HEK293 (cell line): ENCODE measurements at regions not wholly inside any gene's neighbourhood (a gene's known extent, or its start where the extent isn't known, plus 50 kb on each side); places are given as distances from the start of the nearest gene placed in this dataset.

ENCODE experiments used
- CTCF ChIA-PET: fragments of 350-600 bp; formaldehyde crosslinking; extraction: SDS; loops from one replicate; lab custom pipeline; 2021; ENCODE audit warnings: antibody characterized with exemption; lab: Yijun Ruan, JAX
- POLR2A ChIA-PET: fragments of 300-600 bp; formaldehyde crosslinking; extraction: SDS; loops from one replicate; lab custom pipeline; 2020; ENCODE audit warnings: antibody characterized with exemption, inconsistent platforms; lab: Yijun Ruan, JAX
- H3K27ac ChIP-seq: fragments of 200-500 bp; sonication (Bioruptor generic); 2 replicates; pipeline ENCODE4 v1.5.1; 2014; ENCODE audit warnings: low read depth, low read length, control low read depth, inconsistent platforms; ENCODE audit errors: extremely low read depth
- H3K36me3 ChIP-seq, 2 experiments: fragments of 200-500 bp in 1 of 2; sonication (Bioruptor generic) in 1 of 2; 1 replicate in 1 of 2; 2 replicates in 1 of 2; pipeline ENCODE4 v1.5.1; 2014 to 2017; ENCODE audit warnings: inconsistent platforms in 2 of 2, low read length in 2 of 2; ENCODE audit not compliant: control insufficient read depth in 2 of 2, insufficient read depth in 1 of 2
- H3K4me1 ChIP-seq: fragments of 200-500 bp; sonication (Bioruptor generic); 2 replicates; pipeline ENCODE4 v1.5.1; 2014; ENCODE audit warnings: mild to moderate bottlenecking, low read length, inconsistent platforms; ENCODE audit not compliant: control insufficient read depth, insufficient read depth
- H3K4me3 ChIP-seq: 2 replicates; pipeline ENCODE4 v1.5.1; 2011; ENCODE audit warnings: low read depth, mild to moderate bottlenecking, control low read depth, low read length, moderate library complexity
- H3K9me3 ChIP-seq: fragments of 200-500 bp; sonication (Bioruptor generic); 2 replicates; pipeline ENCODE4 v1.5.1; 2014; ENCODE audit warnings: low read depth, low read length, inconsistent platforms; ENCODE audit not compliant: control insufficient read depth, insufficient read depth
- MYNN ChIP-seq: fragments of 450-650 bp; formaldehyde crosslinking; IDR thresholded peaks from 2 replicates; pipeline ENCODE4 v1.5.1; 2016; ENCODE audit warnings: missing biosample characterization, missing genetic modification characterization, borderline replicate concordance
- ZBTB11 ChIP-seq: fragments of 450-650 bp; formaldehyde crosslinking; conservative IDR thresholded peaks from 2 replicates; pipeline ENCODE4 v1.5.1; 2016; ENCODE audit warnings: low read depth, missing biosample characterization, missing genetic modification characterization
- ZNF146 ChIP-seq: fragments of 450-650 bp; formaldehyde crosslinking; IDR thresholded peaks from 2 replicates; pipeline ENCODE4 v1.5.1; 2016; ENCODE audit warnings: missing biosample characterization, missing genetic modification characterization
- ZNF16 ChIP-seq: fragments of 450-650 bp; formaldehyde crosslinking; IDR thresholded peaks from 2 replicates; pipeline ENCODE4 v1.5.1; 2016; ENCODE audit warnings: low read depth, missing biosample characterization, missing genetic modification characterization
- ZNF18 ChIP-seq: fragments of 450-650 bp; formaldehyde crosslinking; IDR thresholded peaks from 2 replicates; pipeline ENCODE4 v1.5.1; 2016; ENCODE audit warnings: missing biosample characterization, missing genetic modification characterization
- ZNF560 ChIP-seq: fragments of 450-650 bp; formaldehyde crosslinking; IDR thresholded peaks from 2 replicates; pipeline ENCODE4 v1.5.1; 2017; ENCODE audit warnings: missing biosample characterization, missing genetic modification characterization, borderline replicate concordance
- ZNF580 ChIP-seq: fragments of 450-650 bp; formaldehyde crosslinking; IDR thresholded peaks from 2 replicates; pipeline ENCODE4 v1.5.1; 2016; ENCODE audit warnings: missing biosample characterization, missing genetic modification characterization
- ZNF585B ChIP-seq: fragments of 450-650 bp; formaldehyde crosslinking; IDR thresholded peaks from 2 replicates; pipeline ENCODE4 v1.5.1; 2016; ENCODE audit warnings: missing biosample characterization, missing genetic modification characterization
- ZNF624 ChIP-seq: fragments of 450-650 bp; formaldehyde crosslinking; IDR thresholded peaks from 2 replicates; pipeline ENCODE4 v1.5.1; 2017; ENCODE audit warnings: missing biosample characterization, missing genetic modification characterization
- ZNF792 ChIP-seq: fragments of 450-650 bp; formaldehyde crosslinking; IDR thresholded peaks from 2 replicates; pipeline ENCODE4 v1.5.1; 2016; ENCODE audit warnings: missing biosample characterization, missing genetic modification characterization
- ZSCAN5A ChIP-seq: fragments of 450-650 bp; formaldehyde crosslinking; IDR thresholded peaks from 2 replicates; pipeline ENCODE4 v1.5.1; 2016; ENCODE audit warnings: missing biosample characterization, missing genetic modification characterization
- TF ChIP-seq, protein P1 (sequence below): fragments of 450-650 bp; formaldehyde crosslinking; IDR thresholded peaks from 2 replicates; pipeline ENCODE4 v1.5.1; 2017; ENCODE audit warnings: missing biosample characterization, mild to moderate bottlenecking, missing genetic modification characterization, moderate library complexity
- TF ChIP-seq, protein P2 (sequence below): fragments of 450-650 bp; formaldehyde crosslinking; IDR thresholded peaks from 2 replicates; pipeline ENCODE4 v1.5.1; 2016; ENCODE audit warnings: missing biosample characterization, missing genetic modification characterization

GRCh38 chr17:83002118-83002805, 77.1 kb upstream of the METRNL start:
- no peaks in the 10 kb centered on the region for H3K4me1 ChIP-seq
- no peak overlapping the region for H3K27ac ChIP-seq
- TF ChIP-seq ZBTB11 (tag by site-specific recombination) = no peak
- TF ChIP-seq ZNF580 (tag by site-specific recombination) = no peak
- TF ChIP-seq, protein P1, sequence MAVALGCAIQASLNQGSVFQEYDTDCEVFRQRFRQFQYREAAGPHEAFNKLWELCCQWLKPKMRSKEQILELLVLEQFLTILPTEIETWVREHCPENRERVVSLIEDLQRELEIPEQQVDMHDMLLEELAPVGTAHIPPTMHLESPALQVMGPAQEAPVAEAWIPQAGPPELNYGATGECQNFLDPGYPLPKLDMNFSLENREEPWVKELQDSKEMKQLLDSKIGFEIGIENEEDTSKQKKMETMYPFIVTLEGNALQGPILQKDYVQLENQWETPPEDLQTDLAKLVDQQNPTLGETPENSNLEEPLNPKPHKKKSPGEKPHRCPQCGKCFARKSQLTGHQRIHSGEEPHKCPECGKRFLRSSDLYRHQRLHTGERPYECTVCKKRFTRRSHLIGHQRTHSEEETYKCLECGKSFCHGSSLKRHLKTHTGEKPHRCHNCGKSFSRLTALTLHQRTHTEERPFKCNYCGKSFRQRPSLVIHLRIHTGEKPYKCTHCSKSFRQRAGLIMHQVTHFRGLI (tag by site-specific recombination) = no peak
- no peak for TF ChIP-seq ZNF792
- TF ChIP-seq ZSCAN5A (tag by site-specific recombination) = no peak
- no peak for TF ChIP-seq ZNF624
- no peak for TF ChIP-seq ZNF146 (tag by site-specific recombination)
- TF ChIP-seq ZNF18 (tag by site-specific recombination) = no peak
- no peak for TF ChIP-seq ZNF585B (tag by site-specific recombination)
- no peak for TF ChIP-seq ZNF16 (tag by site-specific recombination)
- TF ChIP-seq ZNF560 = no peak
- no peak for TF ChIP-seq MYNN
- TF ChIP-seq, protein P2, sequence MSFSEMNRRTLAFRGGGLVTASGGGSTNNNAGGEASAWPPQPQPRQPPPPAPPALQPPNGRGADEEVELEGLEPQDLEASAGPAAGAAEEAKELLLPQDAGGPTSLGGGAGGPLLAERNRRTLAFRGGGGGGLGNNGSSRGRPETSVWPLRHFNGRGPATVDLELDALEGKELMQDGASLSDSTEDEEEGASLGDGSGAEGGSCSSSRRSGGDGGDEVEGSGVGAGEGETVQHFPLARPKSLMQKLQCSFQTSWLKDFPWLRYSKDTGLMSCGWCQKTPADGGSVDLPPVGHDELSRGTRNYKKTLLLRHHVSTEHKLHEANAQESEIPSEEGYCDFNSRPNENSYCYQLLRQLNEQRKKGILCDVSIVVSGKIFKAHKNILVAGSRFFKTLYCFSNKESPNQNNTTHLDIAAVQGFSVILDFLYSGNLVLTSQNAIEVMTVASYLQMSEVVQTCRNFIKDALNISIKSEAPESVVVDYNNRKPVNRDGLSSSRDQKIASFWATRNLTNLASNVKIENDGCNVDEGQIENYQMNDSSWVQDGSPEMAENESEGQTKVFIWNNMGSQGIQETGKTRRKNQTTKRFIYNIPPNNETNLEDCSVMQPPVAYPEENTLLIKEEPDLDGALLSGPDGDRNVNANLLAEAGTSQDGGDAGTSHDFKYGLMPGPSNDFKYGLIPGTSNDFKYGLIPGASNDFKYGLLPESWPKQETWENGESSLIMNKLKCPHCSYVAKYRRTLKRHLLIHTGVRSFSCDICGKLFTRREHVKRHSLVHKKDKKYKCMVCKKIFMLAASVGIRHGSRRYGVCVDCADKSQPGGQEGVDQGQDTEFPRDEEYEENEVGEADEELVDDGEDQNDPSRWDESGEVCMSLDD (tag by site-specific recombination) = no peak
- TF ChIP-seq, all 188 proteins: peak for 0
- Histone ChIP-seq H3K9me3 (no peaks in the 10 kb centered on the region), H3K4me3 (no peak overlapping the region), H3K36me3 (peaks cover 0 to 6% of the 10 kb centered on the region in 2 experiments; a peak in 1 of 3 replicates)
- ChIA-PET CTCF (no interaction called here), POLR2A (no interaction called here)
